Renal pelvis (tissue), 1 donor: ENCODE measurements at regions not wholly inside any gene's neighbourhood (a gene's known extent, or its start where the extent isn't known, plus 50 kb on each side); places are given as distances from the start of the nearest gene placed in this dataset.
"Not testable (repeated sequence)": the region's sequence is repeated elsewhere in the genome, so short reads cannot be mapped to it uniquely, and the experiment has no call there.

Experiments
- DNase-seq: peaks from one replicate; pipeline ENCODE4 v3.0.0-alpha.2; 2013

GRCh38 chr9:30524311-30524710, 1860.1 kb upstream of the ACO1 start:
- no peak for DNase-seq

GRCh38 chr9:30534455-30534854, 1850.0 kb upstream of the ACO1 start:
- no peak for DNase-seq

GRCh38 chr9:30534896-30535295, 1849.5 kb upstream of the ACO1 start:
- no peak for DNase-seq

GRCh38 chr9:30536494-30536893, 1847.9 kb upstream of the ACO1 start:
- no peak for DNase-seq

GRCh38 chr9:30539696-30540095, 1844.7 kb upstream of the ACO1 start:
- DNase-seq = not testable (repeated sequence)

GRCh38 chr9:30574355-30575151, 1809.9 kb upstream of the ACO1 start:
- DNase-seq = no peak

- DNase-seq = no peak
Observed at GRCh38 chr9:30575218-30575617, 1809.2 kb upstream of the ACO1 start.

GRCh38 chr9:30575691-30576090, 1808.8 kb upstream of the ACO1 start:
- no peak for DNase-seq

- no peak for DNase-seq
Observed at GRCh38 chr9:30579810-30580209, 1804.6 kb upstream of the ACO1 start.

GRCh38 chr9:30582240-30582639, 1802.2 kb upstream of the ACO1 start:
- no peak for DNase-seq

GRCh38 chr9:30584559-30584958, 1799.9 kb upstream of the ACO1 start:
- DNase-seq = no peak

GRCh38 chr9:30591461-30591860, 1793.0 kb upstream of the ACO1 start:
- peak; percentile 28 for DNase-seq

- DNase-seq = no peak
Observed at GRCh38 chr9:30597608-30598007, 1786.8 kb upstream of the ACO1 start.

- DNase-seq = no peak
Observed at GRCh38 chr9:30605936-30606335, 1778.5 kb upstream of the ACO1 start.

- no peak for DNase-seq
Observed at GRCh38 chr9:30609713-30610112, 1774.7 kb upstream of the ACO1 start.

GRCh38 chr9:30616782-30617181, 1767.7 kb upstream of the ACO1 start:
- not testable (repeated sequence) for DNase-seq

GRCh38 chr9:30622561-30622960, 1761.9 kb upstream of the ACO1 start:
- DNase-seq = no peak

- DNase-seq = peak; percentile 10
Observed at GRCh38 chr9:30628915-30629567, 1755.4 kb upstream of the ACO1 start.

GRCh38 chr9:30630459-30630858, 1754.0 kb upstream of the ACO1 start:
- DNase-seq = no peak

GRCh38 chr9:30646639-30647038, 1737.8 kb upstream of the ACO1 start:
- DNase-seq = not testable (repeated sequence)

- no peak for DNase-seq
Observed at GRCh38 chr9:30661925-30662324, 1722.5 kb upstream of the ACO1 start.

GRCh38 chr9:30670805-30671562, 1713.5 kb upstream of the ACO1 start:
- DNase-seq = no peak

- DNase-seq = no peak
Observed at GRCh38 chr9:30673132-30673531, 1711.3 kb upstream of the ACO1 start.
